ENCODE measurements at regions not wholly inside any gene's neighbourhood (a gene's known extent, or its start where the extent isn't known, plus 50 kb on each side); places are given as distances from the start of the nearest gene placed in this dataset.

DNA sequence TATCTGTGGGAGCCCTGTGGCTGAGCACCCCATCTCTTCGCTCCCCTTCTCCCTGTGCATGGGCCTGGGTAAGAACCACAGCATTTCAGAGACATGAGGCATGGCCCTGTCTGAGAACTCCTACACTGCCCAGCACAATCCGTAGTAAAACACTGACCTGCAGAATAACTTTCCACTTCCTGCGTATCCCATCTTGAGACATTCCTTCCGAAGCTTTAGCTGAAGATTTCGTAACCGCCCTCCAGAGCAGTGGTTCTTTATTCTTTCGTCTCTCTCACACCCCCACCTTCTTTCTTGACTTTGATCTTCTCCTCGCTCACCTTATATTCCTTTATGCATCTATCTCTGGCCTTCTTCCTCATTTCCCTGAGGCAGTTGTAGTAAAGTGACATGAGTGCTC, 381.1 kb downstream of the HRH4 start:
- no peak for ATAC-seq (replicated peaks)
- no peaks in the 10 kb centered on the region for H3K36me3 Mint-ChIP-seq (ENCODE audit: insufficient read depth)
- H3K27me3 Mint-ChIP-seq, result no peaks in the 10 kb centered on the region
- H3K9me3 Mint-ChIP-seq, result no peaks in the 10 kb centered on the region
- no peak overlapping the region for H3K4me3 Mint-ChIP-seq
- no peak for DNase-seq
- H3K4me1 Mint-ChIP-seq (ENCODE audit: low read depth in 2 of 2), result no peaks in the 10 kb centered on the region
- H3K27ac Mint-ChIP-seq, result no peak overlapping the region

- DNase-seq (no peak), ATAC-seq (replicated peaks) (no peak)
- Mint-ChIP-seq H3K9me3 (no peaks in the 10 kb centered on the region), H3K36me3 (ENCODE audit: insufficient read depth) (no peaks in the 10 kb centered on the region), H3K4me1 (ENCODE audit: low read depth in 2 of 2) (no peaks in the 10 kb centered on the region), H3K27ac (no peak overlapping the region), H3K4me3 (no peak overlapping the region), H3K27me3 (no peaks in the 10 kb centered on the region)
Measured at GRCh38 chr18:24843123-24843522, 382.7 kb downstream of the HRH4 start.

GRCh38 chr18:24846138-24846537, 385.7 kb downstream of the HRH4 start:
- Mint-ChIP-seq H3K27ac (no peak overlapping the region), H3K4me1 (ENCODE audit: low read depth in 2 of 2) (no peaks in the 10 kb centered on the region), H3K36me3 (ENCODE audit: insufficient read depth) (no peaks in the 10 kb centered on the region), H3K9me3 (peaks cover 0 to 1% of the 10 kb centered on the region in 2 donors), H3K27me3 (no peaks in the 10 kb centered on the region), H3K4me3 (no peak overlapping the region)
- DNase-seq, result no peak
- ATAC-seq (replicated peaks), result no peak

DNA sequence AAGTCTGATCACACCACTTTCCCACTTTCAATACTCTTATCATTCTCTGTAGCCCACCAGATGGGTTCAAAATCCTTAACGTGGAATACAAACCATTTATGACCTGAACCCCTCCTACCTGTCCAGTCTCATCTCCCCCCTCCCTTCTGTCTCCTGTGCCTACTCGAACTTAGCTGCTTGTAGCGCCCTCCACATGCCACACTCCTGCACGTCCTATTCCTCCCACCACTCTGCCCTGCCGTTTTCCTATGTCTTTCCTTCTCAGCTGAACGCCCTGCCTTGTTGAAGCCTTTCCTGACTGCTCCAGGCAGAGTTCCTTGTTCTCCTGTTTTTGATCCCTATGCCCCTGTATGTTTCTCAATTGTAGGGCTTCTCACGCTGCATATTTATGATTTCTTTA, 390.1 kb downstream of the HRH4 start:
- DNase-seq (no peak), ATAC-seq (replicated peaks) (no peak)
- H3K9me3 Mint-ChIP-seq, result peaks cover 0 to 1% of the 10 kb centered on the region in 2 donors
- H3K4me1 Mint-ChIP-seq (ENCODE audit: low read depth in 2 of 2), result no peaks in the 10 kb centered on the region
- H3K36me3 Mint-ChIP-seq (ENCODE audit: insufficient read depth), result no peaks in the 10 kb centered on the region
- no peaks in the 10 kb centered on the region for H3K27me3 Mint-ChIP-seq
- H3K4me3 Mint-ChIP-seq, result no peak overlapping the region
- H3K27ac Mint-ChIP-seq, result no peak overlapping the region

- H3K27ac Mint-ChIP-seq, result no peak overlapping the region
- H3K9me3 Mint-ChIP-seq, result peaks cover 0 to 1% of the 10 kb centered on the region in 2 donors
- H3K27me3 Mint-ChIP-seq, result no peaks in the 10 kb centered on the region
- H3K36me3 Mint-ChIP-seq (ENCODE audit: insufficient read depth), result no peaks in the 10 kb centered on the region
- no peaks in the 10 kb centered on the region for H3K4me1 Mint-ChIP-seq (ENCODE audit: low read depth in 2 of 2)
- DNase-seq, result no peak
- no peak for ATAC-seq (replicated peaks)
- no peak overlapping the region for H3K4me3 Mint-ChIP-seq
Measured at GRCh38 chr18:24853076-24853475, 392.6 kb downstream of the HRH4 start.

- H3K4me3 Mint-ChIP-seq, result no peak overlapping the region
- no peaks in the 10 kb centered on the region for H3K36me3 Mint-ChIP-seq (ENCODE audit: insufficient read depth)
- no peaks in the 10 kb centered on the region for H3K27me3 Mint-ChIP-seq
- peaks cover 0 to 2% of the 10 kb centered on the region in 2 donors for H3K9me3 Mint-ChIP-seq
- DNase-seq (no peak), ATAC-seq (replicated peaks) (no peak)
- no peaks in the 10 kb centered on the region for H3K4me1 Mint-ChIP-seq (ENCODE audit: low read depth in 2 of 2)
- H3K27ac Mint-ChIP-seq, result no peak overlapping the region
Measured at GRCh38 chr18:24860978-24861680, 400.7 kb downstream of the HRH4 start.

GRCh38 chr18:24862201-24862816, 401.9 kb downstream of the HRH4 start:
- H3K27ac Mint-ChIP-seq, result no peak overlapping the region
- no peaks in the 10 kb centered on the region for H3K4me1 Mint-ChIP-seq (ENCODE audit: low read depth in 2 of 2)
- no peaks in the 10 kb centered on the region for H3K27me3 Mint-ChIP-seq
- H3K9me3 Mint-ChIP-seq, result peaks cover 0 to 4% of the 10 kb centered on the region in 2 donors
- H3K4me3 Mint-ChIP-seq, result no peak overlapping the region
- DNase-seq, result no peak
- H3K36me3 Mint-ChIP-seq (ENCODE audit: insufficient read depth), result no peaks in the 10 kb centered on the region
- no peak for ATAC-seq (replicated peaks)

DNA sequence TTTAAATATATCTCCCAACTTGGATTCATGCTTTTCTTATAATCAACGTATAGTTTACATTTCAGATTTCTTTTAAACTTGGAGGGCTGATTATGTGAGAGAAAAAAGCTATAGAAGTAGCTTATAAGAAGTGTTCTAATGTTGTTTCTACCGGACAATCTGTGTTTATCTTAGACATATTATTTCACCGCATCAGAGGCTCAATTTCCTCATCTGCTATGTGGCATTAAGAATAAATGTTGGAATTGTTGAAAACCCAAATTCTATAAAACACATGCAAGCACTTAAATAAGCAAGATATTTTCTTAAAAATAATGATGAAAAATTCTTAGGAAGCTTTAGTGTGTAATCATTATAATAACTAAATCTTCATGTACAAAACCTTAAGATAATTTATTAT, 407.9 kb downstream of the HRH4 start:
- no peaks in the 10 kb centered on the region for H3K36me3 Mint-ChIP-seq (ENCODE audit: insufficient read depth)
- H3K4me1 Mint-ChIP-seq (ENCODE audit: low read depth in 2 of 2), result no peaks in the 10 kb centered on the region
- H3K27me3 Mint-ChIP-seq, result peaks cover 0 to 10% of the 10 kb centered on the region in 2 donors
- H3K9me3 Mint-ChIP-seq, result peaks cover 0 to 4% of the 10 kb centered on the region in 2 donors
- no peak overlapping the region for H3K27ac Mint-ChIP-seq
- no peak overlapping the region for H3K4me3 Mint-ChIP-seq
- ATAC-seq (replicated peaks) (no peak), DNase-seq (no peak)

GRCh38 chr18:24868760-24869237, 408.4 kb downstream of the HRH4 start:
- H3K27ac Mint-ChIP-seq, result no peak overlapping the region
- H3K27me3 Mint-ChIP-seq, result peaks cover 0 to 10% of the 10 kb centered on the region in 2 donors
- peaks cover 0 to 4% of the 10 kb centered on the region in 2 donors for H3K9me3 Mint-ChIP-seq
- no peak overlapping the region for H3K4me3 Mint-ChIP-seq
- ATAC-seq (replicated peaks) (no peak), DNase-seq (no peak)
- H3K4me1 Mint-ChIP-seq (ENCODE audit: low read depth in 2 of 2), result no peaks in the 10 kb centered on the region
- no peaks in the 10 kb centered on the region for H3K36me3 Mint-ChIP-seq (ENCODE audit: insufficient read depth)

DNA sequence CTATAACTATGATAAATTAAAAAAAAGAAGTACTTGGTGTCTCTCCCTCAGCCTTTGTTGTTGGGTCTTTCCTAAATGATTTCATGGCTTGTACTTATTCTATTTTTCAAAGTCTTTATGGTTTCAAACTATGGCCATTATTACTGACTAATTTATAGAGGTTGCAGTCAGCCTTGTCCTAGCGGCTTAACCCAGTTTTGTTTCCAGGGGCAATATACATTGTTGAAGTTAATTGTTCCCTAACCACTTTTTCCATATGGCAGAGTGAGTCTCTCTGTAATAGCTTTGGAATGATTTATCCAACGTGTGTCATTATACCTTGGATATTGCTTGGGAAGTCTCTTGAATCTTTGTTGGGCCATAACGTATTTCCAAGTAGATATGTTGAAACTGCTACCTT, 408.8 kb downstream of the HRH4 start:
- H3K27me3 Mint-ChIP-seq, result peaks cover 0 to 10% of the 10 kb centered on the region in 2 donors
- no peak overlapping the region for H3K27ac Mint-ChIP-seq
- no peaks in the 10 kb centered on the region for H3K36me3 Mint-ChIP-seq (ENCODE audit: insufficient read depth)
- H3K4me1 Mint-ChIP-seq (ENCODE audit: low read depth in 2 of 2), result no peaks in the 10 kb centered on the region
- ATAC-seq (replicated peaks) (no peak), DNase-seq (no peak)
- H3K9me3 Mint-ChIP-seq, result peaks cover 0 to 4% of the 10 kb centered on the region in 2 donors
- H3K4me3 Mint-ChIP-seq, result no peak overlapping the region

DNA sequence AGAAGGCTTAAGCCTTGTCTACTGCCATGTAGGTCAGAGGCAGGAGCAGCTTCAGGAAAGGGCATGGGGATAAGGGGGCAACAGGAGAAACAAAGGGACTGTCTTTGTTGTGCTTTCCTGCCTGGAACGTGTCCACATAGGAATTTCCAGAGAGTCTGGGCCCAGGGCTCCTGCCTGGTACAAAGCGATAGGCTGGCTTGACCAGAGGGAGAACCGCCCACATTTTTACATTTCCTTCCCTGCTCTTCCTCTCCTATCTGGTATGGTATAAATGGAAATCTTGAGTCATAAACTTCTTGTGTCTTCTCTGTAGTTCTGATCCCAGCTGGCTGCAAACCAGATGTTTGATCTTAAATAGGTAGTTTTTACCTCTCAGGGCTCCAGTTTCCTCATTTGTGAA, 414.8 kb downstream of the HRH4 start:
- no peaks in the 10 kb centered on the region for H3K36me3 Mint-ChIP-seq (ENCODE audit: insufficient read depth)
- no peak overlapping the region for H3K4me3 Mint-ChIP-seq
- no peak for DNase-seq
- no peaks in the 10 kb centered on the region for H3K4me1 Mint-ChIP-seq (ENCODE audit: low read depth in 2 of 2)
- H3K9me3 Mint-ChIP-seq, result no peaks in the 10 kb centered on the region
- no peak for ATAC-seq (replicated peaks)
- H3K27me3 Mint-ChIP-seq, result peaks cover 0 to 7% of the 10 kb centered on the region in 2 donors
- H3K27ac Mint-ChIP-seq, result no peak overlapping the region

DNA sequence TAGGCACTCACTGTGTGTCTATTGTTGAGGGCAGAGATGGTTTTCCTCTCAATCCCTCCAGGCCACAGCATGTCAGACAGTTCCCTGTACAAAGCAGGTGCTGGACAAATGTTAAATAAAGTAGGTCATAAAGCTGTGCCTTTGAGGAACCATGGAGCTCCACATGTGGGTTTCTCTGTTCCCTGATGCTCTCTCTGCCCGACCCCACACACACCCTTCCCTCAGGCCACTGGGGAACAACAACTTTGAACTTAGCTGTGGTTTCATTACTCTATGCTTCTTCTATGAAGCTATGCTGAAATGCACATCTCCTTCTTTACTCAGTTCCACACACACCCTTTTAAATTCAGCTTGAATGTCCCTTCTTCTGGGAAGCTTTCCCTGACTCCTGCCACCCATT, 415.3 kb downstream of the HRH4 start:
- no peak for DNase-seq
- no peaks in the 10 kb centered on the region for H3K9me3 Mint-ChIP-seq
- H3K4me3 Mint-ChIP-seq, result no peak overlapping the region
- no peak for ATAC-seq (replicated peaks)
- H3K27ac Mint-ChIP-seq, result no peak overlapping the region
- peaks cover 0 to 2% of the 10 kb centered on the region in 2 donors for H3K27me3 Mint-ChIP-seq
- no peaks in the 10 kb centered on the region for H3K4me1 Mint-ChIP-seq (ENCODE audit: low read depth in 2 of 2)
- no peaks in the 10 kb centered on the region for H3K36me3 Mint-ChIP-seq (ENCODE audit: insufficient read depth)

DNA sequence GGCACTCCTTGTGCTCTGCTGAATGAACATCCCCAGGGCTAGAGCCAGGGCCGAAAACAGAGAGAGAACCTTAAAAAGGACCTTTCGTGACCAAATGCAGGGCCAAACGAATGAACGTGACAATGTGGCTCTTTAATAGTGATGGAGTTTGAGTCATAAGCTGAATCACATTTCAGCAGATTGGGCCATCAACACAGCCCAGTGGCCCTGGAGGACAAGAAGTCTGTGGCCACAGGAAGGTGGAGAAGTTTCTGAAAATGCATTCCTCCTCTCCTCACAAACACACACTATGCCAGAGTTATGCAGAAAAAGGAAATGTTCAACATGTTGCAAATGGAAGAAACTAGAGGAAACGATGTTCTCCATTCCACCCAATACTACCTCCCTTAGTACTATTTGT, 415.8 kb downstream of the HRH4 start:
- H3K27ac Mint-ChIP-seq, result no peak overlapping the region
- no peaks in the 10 kb centered on the region for H3K27me3 Mint-ChIP-seq
- H3K4me3 Mint-ChIP-seq, result no peak overlapping the region
- ATAC-seq (replicated peaks) (no peak), DNase-seq (no peak)
- no peaks in the 10 kb centered on the region for H3K9me3 Mint-ChIP-seq
- no peaks in the 10 kb centered on the region for H3K4me1 Mint-ChIP-seq (ENCODE audit: low read depth in 2 of 2)
- no peaks in the 10 kb centered on the region for H3K36me3 Mint-ChIP-seq (ENCODE audit: insufficient read depth)

GRCh38 chr18:24877066-24877465, 416.6 kb downstream of the HRH4 start:
- Mint-ChIP-seq H3K9me3 (peaks cover 0 to 1% of the 10 kb centered on the region in 2 donors), H3K27ac (no peak overlapping the region), H3K4me1 (ENCODE audit: low read depth in 2 of 2) (no peaks in the 10 kb centered on the region), H3K27me3 (no peaks in the 10 kb centered on the region), H3K36me3 (ENCODE audit: insufficient read depth) (no peaks in the 10 kb centered on the region), H3K4me3 (no peak overlapping the region)
- ATAC-seq (replicated peaks), result no peak
- DNase-seq, result no peak
